Peyer's patch (tissue), 4 donors: ENCODE measurements at regions not wholly inside any gene's neighbourhood (a gene's known extent, or its start where the extent isn't known, plus 50 kb on each side); places are given as distances from the start of the nearest gene placed in this dataset.

Experiments used
- DNase-seq, 3 donors: peaks; one replicate each; pipeline ENCODE4 v3.0.0-alpha.2; 2017 to 2019
- H3K27ac ChIP-seq, 4 donors: fragments of 200-600 bp; sonication (generic); one replicate each; pipeline ENCODE4 v1.5.1; 2016 to 2019
- H3K27me3 ChIP-seq, 2 donors: fragments of 200-600 bp; sonication (generic); one replicate each; pipeline ENCODE4 v1.5.1; 2019
- H3K36me3 ChIP-seq, 3 donors: fragments of 200-600 bp; sonication (generic); one replicate each; pipeline ENCODE4 v1.5.1; 2016 to 2019
- H3K4me1 ChIP-seq, 4 donors: fragments of 200-600 bp; sonication (generic); one replicate each; pipeline ENCODE4 v1.5.1; 2016 to 2019
- H3K4me3 ChIP-seq, 4 donors: fragments of 200-600 bp; sonication (generic); 1 replicate in 3 of 4; 2 replicates in 1 of 4; pipeline ENCODE4 v1.5.1; 2016 to 2019; ENCODE audit warnings: mild to moderate bottlenecking in 1 of 4
- H3K9me3 ChIP-seq, 4 donors: fragments of 200-600 bp; sonication (generic); one replicate each; pipeline ENCODE4 v1.5.1; 2016 to 2019; ENCODE audit warnings: mild to moderate bottlenecking in 1 of 4
- POLR2A ChIP-seq, 2 donors: fragments of 450-650 bp; IDR thresholded peaks; one replicate each; pipeline ENCODE4 v1.5.1; 2017; ENCODE audit warnings: antibody characterized with exemption in 2 of 2, mild to moderate bottlenecking in 2 of 2, moderate library complexity in 2 of 2
- TF ChIP-seq, protein P1 (sequence below), 6 experiments: fragments of 450-650 bp in 4 of 6; fragments of 200-600 bp in 2 of 6; sonication (generic) in 1 of 6; IDR thresholded peaks; one replicate each; pipeline ENCODE4 v1.5.1; 2017 to 2019; ENCODE audit warnings: antibody characterized with exemption in 6 of 6, mild to moderate bottlenecking in 3 of 6, moderate library complexity in 1 of 6

GRCh38 chr4:8774071-8774470, 97.6 kb downstream of the HMX1 start:
- Histone ChIP-seq H3K9me3 (no peaks in the 10 kb centered on the region), H3K4me3 (no peak overlapping the region), H3K4me1 (no peaks in the 10 kb centered on the region), H3K36me3 (no peaks in the 10 kb centered on the region), H3K27me3 (no peaks in the 10 kb centered on the region), H3K27ac (no peak overlapping the region)
- TF ChIP-seq, protein P1, sequence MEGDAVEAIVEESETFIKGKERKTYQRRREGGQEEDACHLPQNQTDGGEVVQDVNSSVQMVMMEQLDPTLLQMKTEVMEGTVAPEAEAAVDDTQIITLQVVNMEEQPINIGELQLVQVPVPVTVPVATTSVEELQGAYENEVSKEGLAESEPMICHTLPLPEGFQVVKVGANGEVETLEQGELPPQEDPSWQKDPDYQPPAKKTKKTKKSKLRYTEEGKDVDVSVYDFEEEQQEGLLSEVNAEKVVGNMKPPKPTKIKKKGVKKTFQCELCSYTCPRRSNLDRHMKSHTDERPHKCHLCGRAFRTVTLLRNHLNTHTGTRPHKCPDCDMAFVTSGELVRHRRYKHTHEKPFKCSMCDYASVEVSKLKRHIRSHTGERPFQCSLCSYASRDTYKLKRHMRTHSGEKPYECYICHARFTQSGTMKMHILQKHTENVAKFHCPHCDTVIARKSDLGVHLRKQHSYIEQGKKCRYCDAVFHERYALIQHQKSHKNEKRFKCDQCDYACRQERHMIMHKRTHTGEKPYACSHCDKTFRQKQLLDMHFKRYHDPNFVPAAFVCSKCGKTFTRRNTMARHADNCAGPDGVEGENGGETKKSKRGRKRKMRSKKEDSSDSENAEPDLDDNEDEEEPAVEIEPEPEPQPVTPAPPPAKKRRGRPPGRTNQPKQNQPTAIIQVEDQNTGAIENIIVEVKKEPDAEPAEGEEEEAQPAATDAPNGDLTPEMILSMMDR (IDR thresholded peaks at IDR 0.05), result no peak
- TF ChIP-seq POLR2A (IDR thresholded peaks at IDR 0.05), result no peak
- peak in 1 of 3 donors; percentile 25 for DNase-seq

DNA sequence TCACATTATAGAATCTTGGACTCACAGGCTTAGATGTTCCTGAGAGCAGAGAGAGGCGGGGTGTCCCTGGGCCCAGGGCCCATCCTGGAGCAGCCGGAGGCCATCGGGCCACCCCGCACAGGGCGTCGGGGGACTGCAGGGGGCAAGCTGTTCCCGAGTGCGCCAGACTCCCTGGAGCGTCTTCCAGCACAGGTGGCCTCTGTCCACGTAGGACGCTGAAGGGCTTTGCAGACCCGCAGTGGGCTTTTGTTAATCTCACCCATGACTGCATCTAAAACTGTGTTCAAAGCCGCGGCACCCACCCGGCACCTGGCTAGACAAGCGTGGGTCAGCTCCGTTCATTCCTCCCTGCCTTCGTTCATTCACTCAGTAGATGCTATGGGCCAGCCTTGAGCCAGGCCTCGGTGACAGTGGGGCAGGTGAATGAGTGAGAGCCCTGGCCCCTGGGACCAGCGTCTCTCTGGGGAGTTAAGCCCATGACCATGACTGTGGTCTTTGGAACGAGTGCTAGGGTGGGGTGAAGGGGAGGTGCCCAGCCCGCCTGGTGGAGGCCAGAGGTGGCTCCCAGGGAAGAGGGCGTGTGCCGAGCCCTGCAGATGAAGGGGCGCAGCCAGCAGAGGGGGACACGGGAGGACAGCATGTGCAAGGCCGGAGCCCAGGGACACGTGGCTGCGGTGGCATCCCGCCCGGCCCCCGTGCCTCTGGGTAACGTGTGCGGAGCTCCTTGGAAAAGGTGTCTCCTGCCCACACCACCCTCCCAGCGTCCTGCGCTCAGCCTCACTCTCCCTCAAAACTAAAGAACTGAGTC, 98.3 kb downstream of the HMX1 start:
- TF ChIP-seq POLR2A (IDR thresholded peaks at IDR 0.05), result no peak
- Histone ChIP-seq H3K36me3 (no peaks in the 10 kb centered on the region), H3K9me3 (no peaks in the 10 kb centered on the region), H3K4me3 (no peak overlapping the region), H3K4me1 (no peaks in the 10 kb centered on the region), H3K27me3 (no peaks in the 10 kb centered on the region), H3K27ac (no peak overlapping the region)
- DNase-seq, result peak in 1 of 3 donors; percentile 38

GRCh38 chr4:8772499-8773123, 99.0 kb downstream of the HMX1 start:
- DNase-seq, result no peak

DNA sequence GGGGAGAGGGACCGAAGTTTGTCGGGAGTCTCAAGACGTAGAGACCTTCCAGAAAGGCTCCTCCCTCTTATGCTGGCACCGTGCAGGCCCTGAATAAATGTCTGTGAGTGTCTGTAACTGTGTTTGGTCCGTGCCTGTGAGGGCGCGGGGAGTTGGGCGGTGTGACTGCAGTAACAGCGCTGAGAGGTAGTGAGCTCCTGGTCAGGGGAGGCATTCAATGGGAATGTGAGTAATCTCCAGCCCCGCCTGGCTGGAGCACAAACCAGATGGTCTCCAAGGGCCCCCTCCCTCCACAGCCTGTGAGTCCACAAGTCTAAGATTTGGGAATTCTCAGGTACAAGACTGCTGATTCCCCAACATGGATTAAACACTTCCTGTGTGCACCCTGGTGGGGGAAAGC, 100.0 kb downstream of the HMX1 start:
- peak in 1 of 3 donors; percentile 40 for DNase-seq
- Histone ChIP-seq H3K9me3 (no peaks in the 10 kb centered on the region), H3K4me1 (no peaks in the 10 kb centered on the region), H3K27me3 (no peaks in the 10 kb centered on the region), H3K4me3 (no peak overlapping the region), H3K27ac (no peak overlapping the region), H3K36me3 (no peaks in the 10 kb centered on the region)
- TF ChIP-seq POLR2A (IDR thresholded peaks at IDR 0.05), result no peak
- TF ChIP-seq, protein P1 (IDR thresholded peaks at IDR 0.05), result no peak

More at GRCh38 chr4:8772499-8773123, 99.0 kb downstream of the HMX1 start:
- Histone ChIP-seq H3K27ac (no peak overlapping the region), H3K9me3 (no peaks in the 10 kb centered on the region), H3K4me3 (no peak overlapping the region), H3K36me3 (no peaks in the 10 kb centered on the region), H3K27me3 (no peaks in the 10 kb centered on the region), H3K4me1 (no peaks in the 10 kb centered on the region)
- TF ChIP-seq, protein P1 (IDR thresholded peaks at IDR 0.05), result no peak
- no peak for TF ChIP-seq POLR2A (IDR thresholded peaks at IDR 0.05)

DNA sequence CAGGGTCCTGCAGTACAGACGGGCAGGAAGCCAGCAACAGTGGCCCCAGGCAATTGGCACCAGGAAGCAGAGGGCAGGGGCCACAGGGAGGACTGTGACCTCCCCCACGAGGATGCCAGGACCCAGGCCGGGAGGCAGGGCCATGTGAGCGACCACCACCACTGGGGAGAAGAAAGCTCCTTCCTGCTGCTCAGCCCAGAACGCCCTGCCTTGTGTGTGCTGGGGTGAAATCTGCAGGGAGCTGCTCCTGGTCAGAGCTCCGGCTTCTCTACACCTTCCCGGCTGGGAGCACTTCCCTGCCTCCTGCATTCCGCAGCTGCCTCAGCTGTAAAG, 100.4 kb downstream of the HMX1 start:
- H3K27me3 ChIP-seq, result no peaks in the 10 kb centered on the region
- peak in 1 of 3 donors; percentile 41 for DNase-seq
- H3K4me1 ChIP-seq, result no peaks in the 10 kb centered on the region
- H3K36me3 ChIP-seq, result no peaks in the 10 kb centered on the region
- no peaks in the 10 kb centered on the region for H3K9me3 ChIP-seq
- TF ChIP-seq, protein P1 (IDR thresholded peaks at IDR 0.05), result no peak
- TF ChIP-seq POLR2A (IDR thresholded peaks at IDR 0.05), result no peak
- H3K4me3 ChIP-seq, result no peak overlapping the region
- H3K27ac ChIP-seq, result no peak overlapping the region

DNA sequence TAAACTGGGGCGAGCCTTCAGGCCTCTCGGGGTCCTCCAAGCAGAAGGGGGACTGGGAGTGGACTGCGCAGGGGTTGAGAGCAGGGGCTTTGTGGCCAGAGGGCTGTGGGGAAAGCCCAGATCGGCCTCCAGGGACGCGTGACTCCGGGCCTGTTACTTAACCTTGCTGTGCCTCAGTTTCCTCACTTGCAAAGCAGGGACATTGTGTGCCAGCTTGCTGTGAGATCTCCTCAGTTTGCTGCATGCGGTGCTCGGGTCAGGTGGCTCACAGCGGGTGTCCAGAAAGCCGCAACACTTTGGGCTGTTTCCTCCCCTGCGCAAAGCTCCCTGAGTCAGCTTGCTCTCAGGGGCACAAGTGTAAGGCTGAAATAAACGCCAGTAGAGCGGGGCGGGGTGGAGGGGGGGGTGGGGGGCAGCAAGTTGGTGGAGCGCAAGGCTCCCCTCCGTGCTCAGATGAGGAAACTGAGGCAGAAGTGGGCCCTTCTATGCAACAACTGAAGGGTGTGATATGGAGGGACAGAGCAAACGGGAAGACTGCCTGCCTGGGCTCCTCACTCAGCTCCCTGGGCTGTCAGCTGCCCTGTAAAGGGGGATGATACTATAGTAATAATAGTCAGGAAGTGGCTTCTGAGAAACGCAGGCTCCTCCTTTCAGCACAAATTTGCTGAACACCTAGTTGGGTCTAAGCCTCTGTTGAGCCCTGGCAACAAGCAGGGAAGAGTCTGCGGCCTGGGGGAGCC, 101.0 kb downstream of the HMX1 start:
- Histone ChIP-seq H3K4me1 (no peaks in the 10 kb centered on the region), H3K9me3 (no peaks in the 10 kb centered on the region), H3K27ac (no peak overlapping the region), H3K36me3 (no peaks in the 10 kb centered on the region), H3K27me3 (no peaks in the 10 kb centered on the region), H3K4me3 (no peak overlapping the region)
- peak in 1 of 3 donors; percentile 22 for DNase-seq
- TF ChIP-seq, protein P1 (IDR thresholded peaks at IDR 0.05), result no peak
- TF ChIP-seq POLR2A (IDR thresholded peaks at IDR 0.05), result no peak
